ENCODE measurements at regions not wholly inside any gene's neighbourhood (a gene's known extent, or its start where the extent isn't known, plus 50 kb on each side); places are given as distances from the start of the nearest gene placed in this dataset.

- no peak for TF ChIP-seq REST (IDR thresholded peaks at IDR 0.05)
- no peak for TF ChIP-seq MAX (IDR thresholded peaks at IDR 0.05)
- TF ChIP-seq CTCF (IDR thresholded peaks at IDR 0.05; ENCODE audit: low read depth, low read length, missing input control) = no peak
Observed at GRCh38 chr6:166084951-166085350, 82.7 kb downstream of the TBXT start.
